ENCODE measurements at regions not wholly inside any gene's neighbourhood (a gene's known extent, or its start where the extent isn't known, plus 50 kb on each side); places are given as distances from the start of the nearest gene placed in this dataset.

GRCh38 chr6:133741375-133741861 is 147.5 kb upstream of the TCF21 start:
- no TSS peak for BruUV-seq (replicated peaks)
- no peak overlapping the region for H3K56ac ChIP-seq (ENCODE audit: extremely low read depth, insufficient read depth, low read length)
- dilution Hi-C loops (cut with HindIII; ENCODE audit: low sequenced_read_pairs, unreplicated experiment) = no loop called here
- peak overlapping the region; percentile 28; the same call in 1 of the 2 replicates for H3K27ac ChIP-seq (ENCODE audit: insufficient read depth, low read length)
- in situ Hi-C loops (cut with MboI; ENCODE audit: low sequenced_read_pairs) = no loop called here
- 0 out of 2 replicates have a peak overlapping the region, but pooled peaks have one; percentile 8 for H4K5ac ChIP-seq (ENCODE audit: low read depth, low read length)
- no peak overlapping the region for H3K9ac ChIP-seq (ENCODE audit: low read depth, low read length)
- intact Hi-C loops (cut with micrococcal nuclease) = loop anchor here (10.0 kb wide), 1 partner anchor 93 kb away; no protein-coding TSS in a partner anchor
- no peaks in the 10 kb centered on the region for H3K9me3 ChIP-seq (ENCODE audit: control insufficient read depth, insufficient read depth, low read length)
- peak; percentile 13 for DNase-seq
- H3K79me1 ChIP-seq (ENCODE audit: low read depth in 1 of 2, low read length in 2 of 2) = no peaks in the 10 kb centered on the region
- no peak for TF ChIP-seq SMC3 (IDR thresholded peaks at IDR 0.05; ENCODE audit: low read depth, low read length)
- TF ChIP-seq MAZ (IDR thresholded peaks at IDR 0.05; ENCODE audit: borderline replicate concordance, low read depth, low read length) = no peak
- no peak for TF ChIP-seq CTCF (conservative IDR thresholded peaks at IDR 0.05; ENCODE audit: low read depth, low read length)
- TF ChIP-seq RAD21 (IDR thresholded peaks at IDR 0.05; ENCODE audit: low read length) = no peak
- H3K14ac ChIP-seq (replicated peaks; ENCODE audit: low read depth, low read length) = no peak overlapping the region; the same call in 1 of the 2 replicates
- no peak overlapping the region for H2BK15ac ChIP-seq (ENCODE audit: low read depth, low read length)
- peak overlapping the region; percentile 32; the same call in 1 of the 2 replicates for H2BK120ac ChIP-seq (ENCODE audit: low read depth, low read length)
- ChIA-PET CTCF (no interaction called here), POLR2A (ENCODE audit: unreplicated experiment) (no interaction called here)
- H4K20me1 ChIP-seq (ENCODE audit: insufficient read depth, low read length) = no peaks in the 10 kb centered on the region
- peaks cover 3% of the 10 kb centered on the region for H3K4me1 ChIP-seq (ENCODE audit: control insufficient read depth, insufficient read depth, low read length)
- H2AFZ ChIP-seq (replicated peaks; ENCODE audit: low read length, poor library complexity) = no peak overlapping the region
- ATAC-seq (ENCODE audit: low read depth) = peak; percentile 37
- H3K27me3 ChIP-seq (ENCODE audit: control insufficient read depth, insufficient read depth, low read length) = no peaks in the 10 kb centered on the region
- 0 out of 2 replicates have a peak overlapping the region, but pooled peaks have one; percentile 2 for H2BK20ac ChIP-seq (ENCODE audit: low read depth, low read length)
- H3K23ac ChIP-seq (ENCODE audit: low read depth, low read length) = no peak overlapping the region
- peak overlapping the region; percentile 33; the same call in 1 of the 2 replicates for H3K18ac ChIP-seq (ENCODE audit: low read depth, low read length)
- H3K9me1 ChIP-seq (ENCODE audit: insufficient read depth, low read length) = no peaks in the 10 kb centered on the region
- no peak overlapping the region for H3K4me3 ChIP-seq (ENCODE audit: insufficient read depth, low read depth, low read length)
- no peaks in the 10 kb centered on the region for H3K36me3 ChIP-seq (ENCODE audit: control insufficient read depth, insufficient read depth, low read length)
- H3K4me2 ChIP-seq (ENCODE audit: low read depth, low read length) = no peak overlapping the region
- no peak overlapping the region for H2BK5ac ChIP-seq (ENCODE audit: low read depth, low read length, poor library complexity, severe bottlenecking)
- peak overlapping the region in 1 of 2 experiments; percentile 23; a peak in 2 of 4 replicates for H4K8ac ChIP-seq (ENCODE audit: low read depth in 2 of 2, low read length in 2 of 2)
- H2AK5ac ChIP-seq (ENCODE audit: low read depth, low read length) = peak overlapping the region; percentile 2; the same call in 1 of the 2 replicates
- peak overlapping the region; percentile 4; the same call in 1 of the 2 replicates for H3K4ac ChIP-seq (ENCODE audit: low read depth, low read length)
- no CpG with 5 or more reads among the region's 5 CpGs for WGBS, 2 experiments (ENCODE audit: extremely low coverage in 2 of 2, insufficient read length in 1 of 2)
- no peak overlapping the region for H2AK9ac ChIP-seq (replicated peaks; ENCODE audit: low read depth, low read length, poor library complexity)
- no peak overlapping the region for H4K91ac ChIP-seq (ENCODE audit: insufficient read depth, low read depth, low read length)

Measured in IMR-90 (cell line).